Activated CD8-positive, alpha-beta memory T cell treated with anti-CD3 and anti-CD28 coated beads, Interleukin-2, amount 50 U/mL, for 24 hours (primary cell): ENCODE measurements at regions not wholly inside any gene's neighbourhood (a gene's known extent, or its start where the extent isn't known, plus 50 kb on each side); places are given as distances from the start of the nearest gene placed in this dataset.

Experiments
- DNase-seq: peaks from one replicate; pipeline ENCODE4 v3.0.0-alpha.2; 2020; ENCODE audit errors: extremely low read depth

DNA sequence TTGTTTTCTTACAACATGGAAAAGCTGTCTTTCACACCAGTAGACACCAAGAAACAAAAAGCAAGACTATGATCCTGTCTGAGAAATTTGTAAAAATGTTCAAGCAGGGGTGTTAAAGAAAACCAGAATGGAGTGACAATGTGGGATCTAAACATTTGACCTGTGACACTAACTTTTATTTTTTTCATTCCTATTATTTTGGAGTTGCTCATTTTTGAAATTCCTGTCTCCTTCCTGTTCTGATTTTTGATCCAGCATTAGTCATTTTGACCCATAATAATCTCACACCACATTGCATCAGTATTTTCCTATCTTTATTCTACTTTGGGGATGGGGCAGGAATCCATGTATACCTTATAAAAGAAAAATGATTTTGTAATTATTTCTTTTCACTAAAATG lies 164.2 kb downstream of the DLEU7 start:
- DNase-seq = no peak

DNA sequence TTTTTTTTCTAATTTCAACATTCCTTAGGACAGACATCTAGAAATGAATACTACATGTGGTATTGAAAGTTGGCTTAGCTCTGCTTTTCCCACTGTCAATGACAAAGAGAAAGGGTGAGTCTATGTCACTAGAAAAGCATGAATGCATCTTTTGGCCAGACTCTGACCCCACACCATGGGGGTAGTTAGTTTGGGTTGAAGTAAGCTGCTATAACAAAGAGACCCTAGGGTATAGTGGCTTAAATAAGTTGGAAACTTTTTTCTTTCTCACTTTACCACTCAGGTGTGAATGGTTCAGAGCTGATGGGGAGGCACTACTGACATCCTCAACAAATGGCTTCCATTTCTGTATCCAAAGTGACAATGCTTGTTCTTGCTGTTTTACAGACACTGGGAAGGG lies 161.5 kb downstream of the DLEU7 start:
- no peak for DNase-seq

DNA sequence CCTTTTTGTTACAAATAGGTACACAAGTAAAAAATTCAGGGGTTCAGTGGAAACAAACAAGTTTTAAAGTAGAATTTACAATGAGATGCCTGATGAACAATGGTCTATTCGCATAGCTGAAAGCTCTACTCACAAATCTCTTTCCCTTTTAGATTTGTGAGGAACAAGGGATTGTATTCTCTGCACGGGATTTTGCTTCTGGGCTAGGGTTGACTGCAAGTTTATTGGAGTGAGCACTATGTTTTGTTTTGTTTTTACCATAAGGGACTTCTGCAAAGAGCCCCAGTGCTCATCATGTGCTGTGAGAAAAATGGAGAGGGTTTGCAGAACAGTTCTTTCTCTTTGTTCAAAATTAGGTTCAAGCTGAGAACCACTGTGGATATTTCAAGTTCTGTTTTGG lies 160.5 kb downstream of the DLEU7 start:
- DNase-seq = no peak

DNA sequence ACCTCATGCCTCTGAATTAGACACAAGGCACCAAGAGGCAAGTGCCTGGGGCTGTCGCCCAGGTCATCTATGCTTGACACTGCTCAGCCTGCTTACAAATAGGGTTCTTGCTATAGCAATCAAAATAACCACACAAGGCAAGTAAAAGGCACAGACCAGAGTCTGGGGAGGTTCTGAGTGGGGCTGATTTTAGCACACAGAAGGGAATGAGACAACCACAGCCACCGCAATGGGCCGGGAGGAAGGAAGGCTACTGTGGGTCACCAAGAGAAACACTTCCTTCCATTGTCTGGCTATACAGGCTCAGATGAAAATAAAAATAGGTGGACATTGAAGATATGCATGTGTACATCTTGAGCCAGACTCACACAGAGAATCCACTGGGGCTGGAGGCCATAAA lies 159.1 kb downstream of the DLEU7 start:
- no peak for DNase-seq

DNA sequence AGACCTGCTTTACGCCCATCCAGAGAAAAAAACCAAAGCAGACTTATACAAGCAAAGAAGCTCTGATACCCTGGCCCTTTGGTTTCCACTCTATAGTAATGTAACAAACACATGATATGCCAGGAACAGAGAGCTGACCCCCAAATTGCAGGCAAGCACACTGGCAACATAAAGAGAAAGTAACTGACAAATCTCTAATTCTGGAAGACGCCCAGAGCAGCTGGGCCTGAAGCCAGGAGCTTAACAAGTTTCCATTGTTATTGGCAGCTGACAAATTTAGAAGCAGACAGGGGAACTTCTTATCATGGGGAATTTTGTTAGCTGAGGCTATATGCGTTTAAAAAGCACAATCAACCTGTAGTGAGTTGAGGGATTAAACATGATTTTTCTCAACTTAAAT lies 158.0 kb downstream of the DLEU7 start:
- no peak for DNase-seq

- DNase-seq = no peak
Measured at GRCh38 chr13:50685956-50686355, 157.5 kb downstream of the DLEU7 start.

GRCh38 chr13:50686551-50686950 lies 156.9 kb downstream of the DLEU7 start:
- no peak for DNase-seq

DNA sequence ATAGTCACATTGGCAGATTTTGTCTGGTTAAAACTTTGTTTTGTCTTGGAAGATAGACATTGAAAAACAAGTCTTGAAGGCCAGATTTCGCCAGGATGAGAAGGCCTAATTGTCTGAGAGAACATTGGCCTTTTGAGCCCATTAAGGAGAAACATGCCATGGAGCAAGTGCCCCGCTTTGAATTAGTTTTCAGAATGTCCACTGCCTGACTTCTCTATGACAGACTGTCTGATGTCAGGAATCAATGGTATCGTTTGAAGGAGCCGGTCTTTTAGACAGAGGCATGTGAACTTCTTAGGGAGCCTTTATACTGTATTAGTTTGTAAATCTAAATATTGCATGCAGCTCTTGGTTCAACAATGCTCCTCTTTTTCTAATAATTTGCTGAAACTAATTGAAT lies 155.9 kb downstream of the DLEU7 start:
- DNase-seq = no peak

GRCh38 chr13:50690006-50690405 lies 153.5 kb downstream of the DLEU7 start:
- no peak for DNase-seq

DNA sequence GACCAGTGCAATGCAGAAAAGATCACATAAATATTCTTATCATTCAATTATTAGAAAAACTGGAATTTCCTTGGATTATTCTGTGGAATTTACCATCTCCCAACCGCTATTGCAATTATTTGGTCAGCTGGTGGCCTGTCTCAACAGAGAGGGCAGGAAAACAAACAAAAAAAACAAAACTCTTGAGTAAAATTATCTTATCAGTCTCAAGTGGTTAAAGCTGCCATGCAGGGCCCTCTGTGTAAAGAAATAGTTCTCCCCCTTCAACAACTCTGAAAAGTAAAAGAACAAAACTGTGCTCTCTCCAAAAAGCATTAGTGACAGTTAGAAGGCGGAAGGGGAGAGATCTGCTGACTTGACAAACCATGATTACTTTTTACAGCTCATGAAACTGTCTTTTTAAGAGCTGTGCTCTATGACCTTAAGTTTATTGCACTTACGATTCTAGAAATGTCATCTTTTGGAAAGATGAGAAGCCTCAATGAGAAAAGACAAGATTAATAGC lies 152.3 kb downstream of the DLEU7 start:
- DNase-seq = no peak

- DNase-seq = no peak
Measured at GRCh38 chr13:50691681-50692263, 151.7 kb downstream of the DLEU7 start.

DNA sequence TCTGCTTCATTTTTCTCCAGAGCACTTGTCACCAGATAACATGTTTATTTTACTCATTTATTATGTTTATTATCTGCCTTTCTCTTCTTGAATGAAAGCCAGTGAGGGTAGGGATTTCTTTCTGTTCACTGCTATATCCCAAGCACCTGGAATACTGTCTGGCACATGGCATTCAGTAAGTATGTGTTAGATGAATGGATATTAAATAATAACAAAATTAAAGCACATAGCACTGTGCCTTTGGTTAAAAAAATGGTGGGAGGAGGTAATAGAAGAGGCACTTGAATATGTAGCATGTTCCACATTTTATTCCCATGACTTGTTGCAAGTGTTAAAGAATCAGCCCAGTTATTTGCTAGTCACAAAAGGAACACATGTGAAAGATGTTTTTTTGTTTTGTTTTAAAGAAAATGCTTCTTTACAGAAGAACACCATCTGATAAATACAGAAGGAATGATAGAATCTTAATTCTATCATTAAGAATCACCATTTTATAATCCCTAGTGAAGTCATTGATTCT lies 151.0 kb downstream of the DLEU7 start:
- DNase-seq = no peak

DNA sequence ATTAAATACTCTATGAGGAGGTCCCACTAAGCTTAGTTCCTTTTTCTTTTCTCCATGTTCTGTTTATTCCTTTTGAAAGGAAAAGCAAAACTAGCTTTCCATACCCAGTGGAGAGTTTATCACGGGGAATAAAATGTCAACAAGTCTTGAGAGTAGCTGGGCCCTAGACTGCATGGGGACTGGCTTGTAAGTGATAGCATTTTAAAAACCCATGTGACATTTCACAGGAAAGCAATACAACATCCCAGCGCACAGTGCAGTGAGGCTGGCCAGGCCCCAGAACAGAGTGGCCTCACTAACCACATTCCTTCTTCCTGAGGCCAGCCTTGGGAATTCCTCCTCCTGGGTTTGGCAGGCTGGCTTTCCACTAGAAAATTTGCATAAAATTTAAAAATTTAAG lies 149.8 kb downstream of the DLEU7 start:
- DNase-seq = no peak

DNA sequence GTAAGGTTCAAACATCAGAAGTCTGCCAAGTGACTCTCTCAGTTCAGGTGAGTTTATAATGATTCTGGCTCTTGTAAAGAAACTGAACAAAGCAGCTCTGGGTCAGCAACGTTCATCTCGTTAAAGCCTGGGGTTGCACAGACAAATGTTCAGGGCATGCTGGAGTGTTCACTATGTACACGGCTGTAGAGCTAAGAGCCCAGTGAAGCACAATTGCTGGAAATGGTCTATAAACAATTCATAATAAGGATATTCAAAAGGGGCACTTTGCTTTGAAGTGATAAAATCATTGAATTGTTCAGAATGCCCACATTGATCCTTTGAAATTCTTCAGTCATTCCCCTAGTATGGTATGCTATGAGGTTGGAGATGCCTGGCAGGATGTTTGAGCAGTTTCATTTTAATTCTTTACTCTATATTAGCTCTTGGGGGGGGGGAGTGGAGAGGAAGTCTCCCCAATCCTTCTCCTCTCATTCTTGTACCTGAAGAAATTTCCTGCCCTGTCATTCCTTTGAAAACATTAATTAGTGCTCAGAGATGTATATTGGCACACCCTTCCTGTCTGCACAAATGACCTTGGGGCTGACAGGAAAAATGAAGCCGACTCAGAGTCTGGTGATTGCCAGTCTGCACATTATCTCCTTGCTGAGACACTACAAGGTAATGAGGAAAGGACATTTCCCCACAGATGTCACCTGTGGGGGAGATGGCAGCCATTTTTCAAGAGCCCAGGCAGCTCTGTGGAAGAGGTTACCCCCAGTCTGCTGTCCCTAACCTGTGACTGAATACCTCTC lies 145.5 kb downstream of the DLEU7 start:
- DNase-seq = no peak

DNA sequence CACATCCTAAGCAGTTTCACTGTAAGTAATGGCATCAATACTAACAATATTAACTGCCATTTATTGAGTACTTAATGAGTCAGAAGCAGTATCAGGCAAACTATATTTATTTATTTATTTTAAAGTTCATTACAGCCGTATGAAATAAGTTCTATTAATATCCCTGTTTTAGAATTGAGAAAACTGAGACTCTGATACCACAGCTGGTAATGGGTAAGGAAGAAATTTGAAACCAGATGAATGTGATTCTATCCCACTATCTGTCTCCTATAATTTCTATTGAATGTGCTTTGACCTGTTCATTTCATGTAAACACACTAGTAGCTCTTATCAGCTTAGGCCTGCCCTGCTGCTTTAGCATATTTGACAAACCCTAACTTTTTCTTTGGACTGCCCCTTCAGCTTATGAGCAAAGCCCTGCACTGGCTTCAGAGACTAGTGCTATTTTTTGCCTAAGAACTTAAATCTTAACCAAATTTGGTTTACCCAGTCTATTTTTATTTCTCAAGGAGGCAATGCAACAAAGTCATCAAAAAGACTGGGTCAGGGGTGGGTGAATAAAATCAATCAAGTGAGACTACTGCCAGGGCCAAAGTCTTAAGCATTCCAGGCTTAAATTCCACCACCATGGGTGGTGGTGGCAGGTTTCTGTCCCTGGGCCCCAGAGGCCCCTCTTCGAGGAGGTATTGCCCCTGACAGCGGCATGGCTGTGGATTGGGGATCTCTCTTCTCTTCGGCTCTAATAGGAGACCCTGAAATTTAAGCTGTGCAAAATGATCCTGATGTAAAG lies 143.4 kb downstream of the DLEU7 start:
- no peak for DNase-seq

DNA sequence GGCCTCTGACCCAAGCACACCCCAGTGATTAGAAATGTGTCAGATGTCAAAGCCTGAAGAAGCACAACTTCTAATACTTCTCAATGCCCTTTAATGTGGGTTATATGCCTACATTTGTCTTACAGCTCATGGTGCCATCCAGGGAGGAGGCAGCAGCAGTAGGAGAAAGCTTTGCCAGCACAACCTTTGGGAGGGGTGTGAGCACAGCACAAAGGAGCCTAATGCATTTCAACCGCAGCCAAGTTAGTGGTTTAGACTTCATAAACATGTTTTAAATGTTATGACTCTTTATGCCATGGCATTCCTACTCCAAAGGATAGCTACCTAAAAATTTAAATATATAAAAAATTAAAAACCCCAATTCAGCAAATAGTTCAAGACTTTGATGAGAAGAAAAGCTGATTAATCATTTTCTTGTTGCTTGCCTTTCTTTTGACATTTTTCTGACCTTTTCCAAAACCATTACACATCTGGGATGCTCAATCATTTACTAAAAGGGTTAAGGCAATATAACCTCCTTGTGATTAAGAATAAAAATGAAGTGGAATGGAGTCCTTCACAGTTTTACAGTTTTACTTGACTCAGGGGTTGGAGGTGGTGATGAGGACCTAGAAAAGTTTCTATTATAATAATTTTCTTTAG lies 142.7 kb downstream of the DLEU7 start:
- no peak for DNase-seq

DNA sequence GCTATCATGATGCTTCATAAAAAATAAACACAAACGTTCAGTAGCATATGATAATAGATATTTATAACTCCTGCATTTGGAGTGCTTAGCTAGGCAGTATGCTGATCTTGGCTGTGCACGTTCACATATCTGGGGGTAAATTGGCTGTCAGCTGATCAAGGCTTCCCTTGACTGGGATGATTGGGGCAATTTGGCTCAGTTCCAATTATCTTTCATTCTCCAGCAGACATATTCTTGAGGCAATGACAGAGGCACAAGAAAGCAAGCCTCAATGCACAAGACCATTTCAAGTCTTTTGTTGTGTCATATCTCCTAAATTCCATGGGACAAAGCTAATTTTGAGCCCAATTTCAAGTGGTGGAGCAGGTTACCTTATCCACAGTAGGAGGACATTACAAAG lies 142.0 kb downstream of the DLEU7 start:
- DNase-seq = no peak

DNA sequence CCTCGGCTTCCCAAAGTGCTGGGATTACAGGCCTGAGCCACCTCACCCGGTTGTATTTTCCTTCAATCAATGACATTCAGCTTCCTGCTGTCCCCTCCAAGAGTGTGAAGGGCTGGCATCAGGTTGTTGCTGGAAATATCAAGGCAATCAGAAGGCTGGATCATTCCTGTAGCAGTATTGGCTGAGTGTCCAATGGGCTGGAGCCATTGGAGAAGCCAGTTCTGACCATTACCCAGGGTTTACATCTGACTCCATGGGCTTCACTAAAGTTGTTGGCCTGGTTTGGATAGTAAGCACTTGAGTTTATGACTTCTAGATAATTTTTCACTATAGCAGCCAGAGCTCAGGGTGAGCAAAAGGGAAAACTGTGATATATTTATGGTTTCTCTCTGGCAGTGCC lies 137.0 kb downstream of the DLEU7 start:
- no peak for DNase-seq

- no peak for DNase-seq
Measured at GRCh38 chr13:50707628-50708027, 135.9 kb downstream of the DLEU7 start.

GRCh38 chr13:50708461-50708860 lies 135.0 kb downstream of the DLEU7 start:
- no peak for DNase-seq

- DNase-seq = no peak
Measured at GRCh38 chr13:50709058-50709457, 134.4 kb downstream of the DLEU7 start.
